ENCODE measurements at regions not wholly inside any gene's neighbourhood (a gene's known extent, or its start where the extent isn't known, plus 50 kb on each side); places are given as distances from the start of the nearest gene placed in this dataset.

- FAIRE-seq: no peak
- DNase-seq (ENCODE audit: insufficient read length, low spot score): no peak
- TF ChIP-seq SPI1 (IDR thresholded peaks at IDR 0.05; ENCODE audit: low read depth, low read length) (no peak), PAX5 (IDR thresholded peaks at IDR 0.05; ENCODE audit: insufficient read depth, low read length, severe bottlenecking) (no peak), POLR2AphosphoS5 (IDR thresholded peaks at IDR 0.05; ENCODE audit: low read depth, low read length) (no peak), TAF1 (IDR thresholded peaks at IDR 0.05; ENCODE audit: low read depth, low read length) (no peak), POLR2A (IDR thresholded peaks at IDR 0.05; ENCODE audit: low read depth, low read length) (no peak), POU2F2 (IDR thresholded peaks at IDR 0.05; ENCODE audit: low read depth, low read length) (no peak)
These were observed 278.3 kb downstream of the SHQ1 start for GRCh38 chr3:72569754-72570440.

GRCh38 chr3:72568083-72568482 is 280.2 kb downstream of the SHQ1 start:
- TF ChIP-seq POLR2AphosphoS5 (IDR thresholded peaks at IDR 0.05; ENCODE audit: low read depth, low read length) (no peak), PAX5 (IDR thresholded peaks at IDR 0.05; ENCODE audit: insufficient read depth, low read length, severe bottlenecking) (no peak), POU2F2 (IDR thresholded peaks at IDR 0.05; ENCODE audit: low read depth, low read length) (no peak), TAF1 (IDR thresholded peaks at IDR 0.05; ENCODE audit: low read depth, low read length) (no peak), POLR2A (IDR thresholded peaks at IDR 0.05; ENCODE audit: low read depth, low read length) (no peak), SPI1 (IDR thresholded peaks at IDR 0.05; ENCODE audit: low read depth, low read length) (no peak)
- no peak for DNase-seq (ENCODE audit: insufficient read length, low spot score)
- FAIRE-seq: no peak

DNA sequence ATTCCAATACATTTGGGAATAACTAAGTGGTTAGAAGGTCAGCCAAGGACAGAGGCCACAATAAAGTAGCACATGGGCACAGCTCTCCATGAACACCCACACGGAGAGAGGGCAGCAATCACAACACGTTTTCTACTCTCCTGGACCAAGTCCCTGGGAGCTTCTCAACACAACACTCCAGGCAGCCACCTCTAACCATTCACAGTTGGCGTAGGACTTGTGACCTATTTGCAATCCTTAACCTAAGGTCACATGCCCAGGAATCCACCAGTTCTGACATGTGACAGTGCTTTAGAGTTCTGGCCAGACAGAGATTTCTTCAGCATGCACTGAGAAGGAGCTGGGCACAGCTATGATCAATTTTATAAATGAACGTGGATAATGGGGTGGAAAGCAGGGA is 280.8 kb downstream of the SHQ1 start:
- FAIRE-seq: no peak

DNA sequence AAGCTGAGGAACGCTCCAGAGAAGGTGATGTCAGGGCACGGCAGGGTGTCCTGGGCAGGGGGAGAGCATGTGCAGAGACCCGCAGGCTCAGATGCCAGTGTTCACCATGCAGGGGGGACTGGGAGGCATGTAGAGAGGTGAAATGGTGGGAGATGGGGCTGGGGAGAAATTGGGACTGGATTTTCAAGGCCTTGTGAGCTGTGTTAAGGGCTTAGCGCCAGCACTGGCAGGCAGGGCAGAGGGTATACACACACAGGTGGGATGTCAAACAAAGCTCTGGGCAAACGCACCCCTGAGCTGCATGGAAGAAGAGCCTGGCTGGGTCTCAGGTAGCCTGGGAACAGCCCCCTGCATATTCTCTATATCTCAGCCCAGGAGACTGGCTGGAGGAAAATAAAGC is 282.7 kb downstream of the SHQ1 start:
- FAIRE-seq (no peak), DNase-seq (ENCODE audit: insufficient read length, low spot score) (no peak)
- TF ChIP-seq SPI1 (IDR thresholded peaks at IDR 0.05; ENCODE audit: low read depth, low read length) (no peak), PAX5 (IDR thresholded peaks at IDR 0.05; ENCODE audit: insufficient read depth, low read length, severe bottlenecking) (no peak), POU2F2 (IDR thresholded peaks at IDR 0.05; ENCODE audit: low read depth, low read length) (no peak), TAF1 (IDR thresholded peaks at IDR 0.05; ENCODE audit: low read depth, low read length) (no peak), POLR2A (IDR thresholded peaks at IDR 0.05; ENCODE audit: low read depth, low read length) (no peak), POLR2AphosphoS5 (IDR thresholded peaks at IDR 0.05; ENCODE audit: low read depth, low read length) (no peak)

More for the DNA sequence above, 280.8 kb downstream of the SHQ1 start:
- TF ChIP-seq POU2F2 (IDR thresholded peaks at IDR 0.05; ENCODE audit: low read depth, low read length) (no peak), TAF1 (IDR thresholded peaks at IDR 0.05; ENCODE audit: low read depth, low read length) (no peak), POLR2AphosphoS5 (IDR thresholded peaks at IDR 0.05; ENCODE audit: low read depth, low read length) (no peak), PAX5 (IDR thresholded peaks at IDR 0.05; ENCODE audit: insufficient read depth, low read length, severe bottlenecking) (no peak), POLR2A (IDR thresholded peaks at IDR 0.05; ENCODE audit: low read depth, low read length) (no peak)
- no peak for DNase-seq (ENCODE audit: insufficient read length, low spot score)

DNA sequence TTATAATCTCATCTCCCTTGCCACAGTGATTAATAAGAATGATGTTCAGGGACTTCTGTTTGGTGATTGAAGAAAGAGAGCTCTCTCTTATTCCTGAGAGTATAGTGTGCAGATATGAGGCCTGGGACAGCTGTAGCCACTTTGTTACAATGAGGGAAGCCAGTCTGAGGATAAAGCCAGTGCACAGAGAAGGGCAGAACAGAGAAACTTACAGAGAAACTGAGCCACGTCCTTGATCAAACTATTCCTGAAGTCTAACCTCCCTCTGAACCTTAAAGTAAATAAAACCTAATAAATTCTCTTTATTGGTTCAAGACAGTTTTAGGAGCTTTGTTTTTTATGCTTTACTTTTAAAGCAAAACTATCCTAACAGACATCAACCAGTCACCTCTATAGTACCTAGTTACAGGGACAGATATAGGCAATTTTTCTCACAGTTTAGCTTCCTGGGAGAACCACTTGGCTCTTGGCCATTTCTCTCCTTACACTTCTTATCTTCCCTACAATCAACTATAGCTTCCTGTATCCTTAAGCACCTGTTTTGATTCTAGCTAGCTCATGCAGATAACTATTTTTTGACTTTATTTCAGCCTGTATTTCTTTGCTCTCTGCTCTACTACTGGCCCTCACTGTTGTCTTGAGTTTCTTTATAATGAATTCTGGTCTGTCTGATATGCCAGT is 284.4 kb downstream of the SHQ1 start:
- no peak for DNase-seq (ENCODE audit: insufficient read length, low spot score)
- FAIRE-seq: no peak
- TF ChIP-seq POLR2AphosphoS5 (IDR thresholded peaks at IDR 0.05; ENCODE audit: low read depth, low read length): no peak
- TF ChIP-seq POLR2A (IDR thresholded peaks at IDR 0.05; ENCODE audit: low read depth, low read length): no peak
- TF ChIP-seq SPI1 (IDR thresholded peaks at IDR 0.05; ENCODE audit: low read depth, low read length): no peak
- no peak for TF ChIP-seq PAX5 (IDR thresholded peaks at IDR 0.05; ENCODE audit: insufficient read depth, low read length, severe bottlenecking)
- no peak for TF ChIP-seq POU2F2 (IDR thresholded peaks at IDR 0.05; ENCODE audit: low read depth, low read length)
- no peak for TF ChIP-seq TAF1 (IDR thresholded peaks at IDR 0.05; ENCODE audit: low read depth, low read length)

GRCh38 chr3:72560846-72561675 is 287.2 kb downstream of the SHQ1 start:
- FAIRE-seq (no peak), DNase-seq (ENCODE audit: insufficient read length, low spot score) (no peak)
- no peak for TF ChIP-seq POLR2A (IDR thresholded peaks at IDR 0.05; ENCODE audit: low read depth, low read length)
- TF ChIP-seq SPI1 (IDR thresholded peaks at IDR 0.05; ENCODE audit: low read depth, low read length): peak; percentile 70

GRCh38 chr3:72559385-72559784 is 288.9 kb downstream of the SHQ1 start:
- DNase-seq (ENCODE audit: insufficient read length, low spot score) (no peak), FAIRE-seq (no peak)
- TF ChIP-seq TAF1 (IDR thresholded peaks at IDR 0.05; ENCODE audit: low read depth, low read length): no peak
- TF ChIP-seq POU2F2 (IDR thresholded peaks at IDR 0.05; ENCODE audit: low read depth, low read length): no peak
- TF ChIP-seq PAX5 (IDR thresholded peaks at IDR 0.05; ENCODE audit: insufficient read depth, low read length, severe bottlenecking): no peak
- no peak for TF ChIP-seq SPI1 (IDR thresholded peaks at IDR 0.05; ENCODE audit: low read depth, low read length)
- TF ChIP-seq POLR2AphosphoS5 (IDR thresholded peaks at IDR 0.05; ENCODE audit: low read depth, low read length): no peak
- TF ChIP-seq POLR2A (IDR thresholded peaks at IDR 0.05; ENCODE audit: low read depth, low read length): no peak

GRCh38 chr3:72558001-72558400 is 290.2 kb downstream of the SHQ1 start:
- FAIRE-seq (peak; percentile 78), DNase-seq (ENCODE audit: insufficient read length, low spot score) (no peak)
- TF ChIP-seq PAX5 (IDR thresholded peaks at IDR 0.05; ENCODE audit: insufficient read depth, low read length, severe bottlenecking) (no peak), POLR2A (IDR thresholded peaks at IDR 0.05; ENCODE audit: low read depth, low read length) (no peak), POU2F2 (IDR thresholded peaks at IDR 0.05; ENCODE audit: low read depth, low read length) (no peak), TAF1 (IDR thresholded peaks at IDR 0.05; ENCODE audit: low read depth, low read length) (no peak), SPI1 (IDR thresholded peaks at IDR 0.05; ENCODE audit: low read depth, low read length) (no peak), POLR2AphosphoS5 (IDR thresholded peaks at IDR 0.05; ENCODE audit: low read depth, low read length) (no peak)

- no peak for TF ChIP-seq POLR2A (IDR thresholded peaks at IDR 0.05; ENCODE audit: low read depth, low read length)
- TF ChIP-seq SPI1 (IDR thresholded peaks at IDR 0.05; ENCODE audit: low read depth, low read length): no peak
- TF ChIP-seq POLR2AphosphoS5 (IDR thresholded peaks at IDR 0.05; ENCODE audit: low read depth, low read length): no peak
- no peak for TF ChIP-seq POU2F2 (IDR thresholded peaks at IDR 0.05; ENCODE audit: low read depth, low read length)
- no peak for TF ChIP-seq TAF1 (IDR thresholded peaks at IDR 0.05; ENCODE audit: low read depth, low read length)
- no peak for TF ChIP-seq PAX5 (IDR thresholded peaks at IDR 0.05; ENCODE audit: insufficient read depth, low read length, severe bottlenecking)
- no peak for DNase-seq (ENCODE audit: insufficient read length, low spot score)
- no peak for FAIRE-seq
These were observed 292.5 kb downstream of the SHQ1 start for GRCh38 chr3:72555714-72556113.

All from GM12891 (cell line).